HG02763 (cell line): ENCODE measurements at regions not wholly inside any gene's neighbourhood (a gene's known extent, or its start where the extent isn't known, plus 50 kb on each side); places are given as distances from the start of the nearest gene placed in this dataset.
"Not testable (repeated sequence)": the region's sequence is repeated elsewhere in the genome, so short reads cannot be mapped to it uniquely, and the experiment has no call there.

Experiments
- ATAC-seq: cut with Tn5 transposase; IDR thresholded peaks from one replicate; pipeline ENCODE4 v1.9.1; 2021; ENCODE audit warnings: mild to moderate bottlenecking, moderate library complexity; ENCODE audit not compliant: unreplicated experiment

- no peak for ATAC-seq
Measured at GRCh38 chr1:209191262-209191634, 392.3 kb upstream of the CAMK1G start.

DNA sequence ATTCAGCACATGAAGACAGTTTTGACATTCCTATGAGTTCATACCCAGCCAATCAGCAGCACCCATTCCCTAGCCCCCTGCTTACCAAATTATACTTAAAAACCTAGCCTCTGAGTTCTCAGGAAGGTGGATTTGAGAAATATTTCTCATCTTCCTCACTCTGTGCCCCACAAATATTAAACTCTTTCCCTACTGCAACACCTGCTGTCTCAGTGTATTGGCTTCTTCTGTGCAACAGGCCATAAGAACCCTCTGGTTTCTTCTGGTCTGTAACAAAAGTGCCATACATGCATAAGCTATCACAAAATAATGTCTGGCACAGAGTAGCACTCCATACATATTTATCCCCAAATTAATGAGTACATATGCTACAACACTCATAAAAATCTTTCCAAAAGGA, 387.4 kb upstream of the CAMK1G start:
- no peak for ATAC-seq

DNA sequence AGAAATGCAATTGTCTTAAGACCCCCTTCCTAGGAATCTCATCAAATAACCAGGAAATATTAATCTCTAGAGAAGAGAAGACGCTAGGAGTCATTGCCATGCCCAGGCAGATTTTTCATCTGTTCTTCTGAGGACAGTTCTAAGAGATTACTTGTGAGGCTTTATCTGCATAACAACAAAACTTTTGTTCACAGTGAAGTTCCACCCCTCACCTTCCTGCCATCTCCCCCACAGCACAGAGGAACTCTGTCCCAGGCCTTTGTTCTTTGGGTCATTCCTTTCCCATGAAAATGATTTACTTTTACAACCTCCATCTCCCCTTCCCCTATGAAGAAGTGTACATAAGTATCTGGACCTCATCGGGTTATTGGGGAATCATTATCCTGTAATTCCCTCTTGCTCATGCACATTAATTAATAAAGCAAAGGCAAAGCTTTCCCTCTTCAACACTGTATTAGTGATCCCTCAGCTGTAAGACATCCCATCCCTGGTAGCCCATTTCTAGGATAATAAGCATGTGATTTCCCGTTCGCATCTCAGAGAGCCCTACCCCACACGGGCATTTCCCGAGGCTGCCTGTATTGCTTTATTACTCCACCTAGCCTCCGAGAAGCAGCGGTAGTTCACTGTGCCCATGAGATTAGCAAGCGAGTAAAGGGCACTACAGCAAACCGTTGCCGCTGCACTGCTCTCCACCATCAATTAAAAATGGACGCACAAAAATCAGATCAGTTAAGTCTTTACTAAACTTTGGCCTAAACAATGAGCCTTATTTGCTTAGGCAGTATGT, 384.4 kb upstream of the CAMK1G start:
- no peak for ATAC-seq

- no peak for ATAC-seq
Measured at GRCh38 chr1:209199822-209200221, 383.7 kb upstream of the CAMK1G start.

DNA sequence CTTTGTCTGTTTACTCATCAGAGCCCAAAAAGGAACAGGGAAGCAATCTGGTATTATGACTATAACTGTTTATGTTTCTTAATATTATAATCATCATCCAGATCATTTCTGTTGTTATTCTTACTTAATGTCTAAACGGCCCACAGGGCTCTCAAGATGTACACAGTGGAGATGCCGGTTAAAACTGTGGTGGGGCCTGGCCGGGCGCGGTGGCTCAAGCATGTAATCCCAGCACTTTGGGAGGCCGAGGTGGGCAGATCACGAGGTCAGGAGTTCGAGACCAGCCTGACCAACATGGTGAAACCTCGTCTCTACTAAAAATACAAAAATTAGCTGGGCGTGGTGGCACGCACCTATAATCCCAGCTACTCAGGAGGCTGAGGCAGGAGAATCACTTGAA, 381.2 kb upstream of the CAMK1G start:
- not testable (repeated sequence) for ATAC-seq

- ATAC-seq, result no peak
Measured at GRCh38 chr1:209202830-209203532, 380.5 kb upstream of the CAMK1G start.

DNA sequence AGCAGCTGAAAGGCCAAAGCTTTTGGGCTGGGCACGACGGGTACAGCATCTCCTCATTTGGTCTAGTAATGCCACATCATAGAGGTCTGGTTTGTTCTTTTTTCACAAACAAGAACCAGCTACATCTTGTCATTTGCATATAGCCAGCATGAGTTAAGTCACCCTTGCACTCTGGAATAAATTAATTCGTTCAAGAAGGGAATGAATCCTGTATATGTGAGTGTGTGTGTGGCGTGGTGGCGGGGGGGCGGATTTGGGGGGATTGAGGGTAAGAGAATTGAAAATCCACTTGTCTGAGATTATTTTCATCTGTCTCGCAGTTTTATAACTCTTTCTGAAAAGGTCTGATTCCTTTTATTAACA, 380.0 kb upstream of the CAMK1G start:
- no peak for ATAC-seq

DNA sequence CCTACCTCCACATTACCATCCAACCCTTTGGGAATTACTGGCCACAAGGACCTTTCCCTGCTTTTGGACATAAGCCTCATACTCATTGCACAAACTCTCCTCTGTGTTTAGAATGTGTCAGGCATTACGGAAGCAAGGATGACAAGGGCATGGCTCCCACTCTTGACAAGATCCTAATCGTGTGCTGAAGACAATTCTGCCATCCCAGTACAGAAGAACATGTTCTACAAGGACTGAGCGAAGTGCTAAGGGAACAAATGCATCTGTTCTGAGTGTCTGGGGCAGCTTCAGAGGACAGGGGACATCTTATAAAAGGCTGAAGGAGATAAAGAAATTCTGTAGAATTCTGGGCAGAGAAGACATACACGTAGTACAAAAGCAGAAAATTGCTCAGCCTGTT, 378.5 kb upstream of the CAMK1G start:
- no peak for ATAC-seq

DNA sequence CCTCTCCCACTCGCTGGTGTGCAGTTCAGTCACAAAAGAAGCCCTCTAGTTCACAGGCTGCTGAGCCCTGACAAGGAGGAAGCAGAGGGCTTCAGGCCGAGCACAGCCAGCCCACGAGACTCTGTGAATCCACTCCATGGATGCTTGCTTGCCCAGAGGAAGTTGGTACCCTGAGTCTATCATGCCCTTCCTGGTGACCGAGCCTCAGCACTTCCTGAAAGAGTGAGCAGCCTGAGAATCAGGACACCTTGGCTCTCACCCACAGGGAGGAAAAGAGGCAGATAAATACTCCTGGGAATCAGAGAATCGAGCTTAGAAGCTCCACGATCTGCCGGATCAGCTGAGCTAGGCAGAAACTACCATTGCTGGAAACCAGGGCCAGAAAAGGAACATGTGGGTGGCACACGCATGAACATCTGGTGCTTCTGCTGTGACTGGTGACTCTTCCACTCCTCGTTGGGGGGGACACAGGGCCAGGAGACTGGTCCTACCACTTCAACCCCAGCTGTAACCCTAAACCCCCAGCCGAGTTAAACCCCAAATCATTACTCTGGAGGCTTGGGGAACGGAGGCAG, 376.3 kb upstream of the CAMK1G start:
- peak; percentile 23 for ATAC-seq

DNA sequence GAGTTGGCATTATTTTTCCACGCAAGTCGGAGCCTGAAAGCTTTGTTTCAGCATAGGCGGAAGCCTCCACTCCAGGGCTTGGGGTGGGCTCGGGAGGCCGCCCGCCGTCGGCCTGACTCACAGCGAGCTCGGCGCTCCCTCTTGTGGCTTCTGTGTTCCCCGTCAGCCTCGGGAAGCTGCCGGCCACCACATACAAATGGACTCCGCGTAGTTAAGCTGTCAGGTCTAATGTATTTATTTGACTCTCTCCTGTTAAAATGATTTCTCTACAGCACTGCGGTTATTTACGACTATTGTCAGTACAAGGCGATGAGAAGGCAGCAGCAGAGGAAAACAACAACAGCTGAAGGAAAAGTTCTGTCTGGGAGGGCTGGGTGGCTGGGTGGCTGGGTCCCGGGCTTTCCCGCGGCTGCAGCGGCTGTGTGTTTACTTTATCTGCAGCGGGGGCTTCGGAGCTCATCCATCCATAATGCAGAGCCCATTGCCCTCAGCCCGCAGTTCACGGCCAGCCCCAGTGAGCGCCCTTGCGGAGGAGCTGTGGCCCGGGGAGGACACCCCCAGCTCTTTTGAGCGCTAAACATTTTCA, 375.7 kb upstream of the CAMK1G start:
- peak; percentile 73 for ATAC-seq

DNA sequence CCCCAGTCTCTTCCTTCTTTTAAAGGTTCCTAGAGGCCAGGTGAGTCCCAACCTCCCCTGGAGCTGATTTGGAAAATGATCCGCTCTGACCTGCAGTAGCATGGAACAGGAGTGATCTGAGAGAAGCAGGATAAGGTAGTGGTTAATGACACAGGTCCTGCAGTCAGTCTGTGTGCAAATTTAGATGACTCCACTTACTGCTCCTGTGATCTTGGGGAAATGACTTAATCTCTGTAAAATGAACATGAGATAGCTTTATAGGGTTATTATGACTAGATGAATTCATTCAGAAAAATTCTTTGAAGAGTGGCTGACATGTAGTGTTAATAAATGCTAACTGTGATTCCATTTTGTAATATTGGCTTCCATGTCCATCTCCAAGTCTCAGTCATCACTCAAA, 374.9 kb upstream of the CAMK1G start:
- no peak for ATAC-seq

DNA sequence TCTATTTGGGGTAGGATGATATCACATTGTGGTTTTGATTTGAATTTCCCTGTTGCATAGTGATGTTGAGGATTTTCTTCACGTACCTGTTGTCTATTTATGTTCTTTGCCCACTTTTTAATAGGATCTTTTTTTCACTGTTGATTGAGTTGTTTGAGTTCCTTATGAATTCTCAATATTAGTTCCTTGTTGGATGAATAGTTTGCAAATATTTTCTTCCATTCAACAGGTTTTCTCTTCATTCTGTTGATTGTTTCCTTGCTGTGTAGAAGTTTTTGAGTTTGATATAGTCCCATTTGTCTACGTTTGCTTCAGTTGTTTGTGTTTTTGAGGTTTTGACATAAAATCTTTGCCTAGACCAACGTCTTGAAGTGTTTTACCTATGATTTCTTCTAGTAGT, 369.5 kb upstream of the CAMK1G start:
- no peak for ATAC-seq

DNA sequence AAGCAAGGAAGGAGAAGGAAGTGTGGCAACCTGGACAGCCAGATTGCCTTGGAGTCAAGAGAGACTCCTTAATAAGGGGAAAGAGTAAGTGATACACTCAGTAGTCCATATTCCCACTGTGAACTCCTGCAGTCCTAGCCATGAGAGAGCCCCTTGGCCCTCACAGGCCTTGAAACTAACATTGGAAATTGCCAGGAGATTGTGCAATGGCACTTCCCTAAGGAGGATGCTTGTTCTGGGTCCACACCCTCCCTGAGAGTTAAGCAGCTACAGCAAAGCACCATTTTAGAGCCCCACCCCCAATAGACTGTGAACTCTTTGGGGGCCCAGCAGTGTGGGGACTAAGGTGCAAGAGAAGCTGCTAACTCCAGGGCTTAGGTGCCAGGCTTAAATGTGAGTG, 367.7 kb upstream of the CAMK1G start:
- no peak for ATAC-seq

GRCh38 chr1:209218113-209218512, 365.4 kb upstream of the CAMK1G start:
- ATAC-seq, result no peak

DNA sequence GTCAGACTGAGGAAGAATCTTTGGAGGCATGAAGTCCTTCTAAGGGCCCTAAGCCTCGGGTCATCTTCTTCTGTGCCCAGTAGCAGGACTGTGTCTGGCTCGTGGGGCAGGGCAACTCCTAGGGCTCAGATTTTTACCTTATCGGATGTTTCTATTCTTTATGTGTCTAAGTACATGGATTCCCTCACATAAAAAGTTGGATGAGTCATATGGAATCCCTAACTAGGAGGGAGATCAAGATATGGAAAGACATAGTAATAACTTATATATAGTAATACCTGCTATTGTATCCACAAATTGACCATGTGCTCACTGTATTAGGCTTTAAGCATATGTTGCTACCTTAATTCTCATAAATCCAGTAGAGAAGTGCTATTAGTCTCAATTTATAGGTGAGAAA, 364.5 kb upstream of the CAMK1G start:
- no peak for ATAC-seq

DNA sequence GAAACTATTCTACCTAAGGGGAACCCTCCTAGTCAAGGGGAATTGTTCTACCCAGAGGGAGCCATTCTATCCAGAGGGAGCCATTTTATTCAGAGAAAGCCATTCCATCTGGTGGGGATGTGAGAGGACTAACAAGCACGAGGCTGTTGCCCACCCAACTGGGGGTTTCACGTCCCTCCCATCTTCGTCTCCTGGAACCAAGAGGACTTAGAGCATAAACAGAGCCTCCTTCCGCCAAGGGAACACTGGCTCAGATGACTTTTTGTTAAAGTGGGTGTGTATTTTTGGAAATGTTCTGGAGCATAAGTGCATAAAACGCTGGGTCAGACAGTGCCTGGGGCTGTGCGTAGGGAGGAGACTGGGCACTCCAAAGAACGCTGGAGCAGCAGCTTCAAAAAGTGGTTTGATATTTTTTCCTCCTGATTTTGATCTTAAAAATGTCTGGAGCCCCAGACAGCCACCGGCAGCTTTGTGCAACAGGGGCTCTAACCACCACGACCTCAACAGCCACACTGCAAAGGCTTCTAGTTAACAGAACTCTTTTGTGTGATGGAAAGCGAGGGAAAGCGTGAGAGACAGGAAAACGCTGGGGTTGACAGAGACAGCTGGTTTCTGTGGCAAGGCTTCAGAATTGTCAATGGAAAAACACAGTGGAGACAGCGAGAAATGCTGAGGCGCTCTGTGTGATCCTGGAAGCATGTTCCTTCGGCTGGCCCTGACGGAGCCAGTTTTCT, 363.6 kb upstream of the CAMK1G start:
- ATAC-seq, result no peak

DNA sequence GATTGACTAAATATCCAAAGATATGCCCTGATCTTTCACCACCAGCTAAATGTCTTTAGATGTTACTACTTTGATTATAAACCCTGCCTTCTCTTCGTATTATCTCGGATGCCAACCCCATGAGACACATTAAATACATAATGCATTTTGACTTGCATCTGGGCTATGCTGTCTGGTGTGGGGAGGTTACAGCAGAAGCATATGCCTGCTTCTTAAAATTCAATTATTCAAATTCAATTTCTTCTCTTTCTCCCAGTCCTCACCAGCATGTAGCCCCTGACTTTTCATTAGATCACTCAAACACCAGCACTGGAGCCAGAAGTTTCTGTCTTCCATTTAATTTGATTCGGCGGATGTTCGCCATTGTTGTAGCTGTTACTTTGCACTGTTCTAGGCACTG, 360.7 kb upstream of the CAMK1G start:
- no peak for ATAC-seq

- no peak for ATAC-seq
Measured at GRCh38 chr1:209223791-209224190, 359.7 kb upstream of the CAMK1G start.

DNA sequence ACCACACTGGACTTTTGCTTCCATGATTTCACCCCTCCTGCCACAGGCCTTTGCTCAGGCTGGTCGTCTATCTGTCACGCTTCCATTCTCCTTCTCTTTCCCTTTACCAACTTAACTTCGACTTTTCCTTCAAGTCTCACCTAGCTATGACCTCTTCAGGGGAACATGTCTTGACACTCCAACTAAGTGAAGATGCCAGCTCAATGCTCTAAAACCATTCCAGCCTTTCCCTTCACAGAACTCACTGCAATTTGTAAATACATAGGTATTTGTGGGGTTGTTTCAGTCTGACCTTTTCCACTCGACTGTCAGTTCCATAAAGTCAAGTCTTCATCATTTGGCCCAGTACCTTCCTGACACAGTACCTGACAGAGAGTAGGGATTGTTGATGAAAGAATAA, 358.6 kb upstream of the CAMK1G start:
- no peak for ATAC-seq

DNA sequence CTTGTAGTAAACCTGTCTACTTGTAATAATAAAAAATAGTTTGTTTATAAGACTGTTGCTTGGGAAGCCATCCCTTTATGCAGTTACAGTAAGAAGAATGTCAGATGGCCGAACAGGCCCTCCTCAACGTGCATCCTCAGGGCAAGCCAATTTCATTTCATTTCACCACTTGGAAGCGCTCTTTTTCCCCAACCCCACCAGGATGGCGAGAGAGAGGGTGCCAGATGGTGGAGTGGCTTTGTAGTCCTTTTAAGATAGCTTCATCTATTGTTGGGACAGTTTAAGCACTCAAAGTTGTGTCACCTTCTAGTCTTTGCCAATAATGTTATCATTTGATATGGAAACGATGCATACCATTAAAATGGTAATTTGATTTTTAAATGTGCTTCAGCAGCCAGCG, 356.3 kb upstream of the CAMK1G start:
- no peak for ATAC-seq

DNA sequence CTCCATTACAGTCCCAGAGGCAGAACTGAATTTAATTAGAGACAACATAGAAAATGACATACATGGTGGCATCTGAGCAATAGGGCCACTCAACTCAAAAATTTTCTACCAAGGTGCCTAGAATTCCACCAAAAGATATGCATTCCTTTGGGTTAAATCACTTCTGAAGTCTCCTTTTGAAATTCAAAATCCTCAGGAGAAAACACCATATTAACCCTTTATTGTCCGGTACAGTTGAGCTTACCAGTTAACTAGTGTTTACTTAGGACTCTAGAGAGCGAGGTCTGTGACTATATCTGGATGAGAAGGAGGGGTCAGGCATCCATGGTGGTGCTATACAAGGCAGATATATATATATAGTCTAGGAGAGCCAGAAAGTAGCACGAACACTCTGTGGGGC, 355.6 kb upstream of the CAMK1G start:
- no peak for ATAC-seq
